GM19452 (cell line): ENCODE measurements at regions not wholly inside any gene's neighbourhood (a gene's known extent, or its start where the extent isn't known, plus 50 kb on each side); places are given as distances from the start of the nearest gene placed in this dataset.

Source experiments
- ATAC-seq: cut with Tn5 transposase; IDR thresholded peaks from one replicate; pipeline ENCODE4 v1.9.1; 2021; ENCODE audit not compliant: unreplicated experiment

GRCh38 chr6:26284537-26285142 is 80.4 kb upstream of the BTN3A2 start:
- ATAC-seq = no peak

- peak; percentile 70 for ATAC-seq
Measured at GRCh38 chr6:26285143-26286134, 79.6 kb upstream of the BTN3A2 start.

- no peak for ATAC-seq
Measured at GRCh38 chr6:26286168-26286877, 78.7 kb upstream of the BTN3A2 start.

- no peak for ATAC-seq
Measured at GRCh38 chr6:26288155-26288554, 76.8 kb upstream of the BTN3A2 start.

- ATAC-seq = no peak
Measured at GRCh38 chr6:26290941-26291340, 74.1 kb upstream of the BTN3A2 start.

- no peak for ATAC-seq
Measured at GRCh38 chr6:26292709-26293108, 72.3 kb upstream of the BTN3A2 start.

- ATAC-seq = no peak
Measured at GRCh38 chr6:26294302-26294701, 70.7 kb upstream of the BTN3A2 start.

GRCh38 chr6:26295691-26296555 is 69.1 kb upstream of the BTN3A2 start:
- ATAC-seq = no peak

- ATAC-seq = no peak
Measured at GRCh38 chr6:26296556-26296856, 68.5 kb upstream of the BTN3A2 start.

- no peak for ATAC-seq
Measured at GRCh38 chr6:26296857-26297648, 67.9 kb upstream of the BTN3A2 start.

- no peak for ATAC-seq
Measured at GRCh38 chr6:26299286-26300042, 65.5 kb upstream of the BTN3A2 start.

GRCh38 chr6:26300043-26300331 is 65.0 kb upstream of the BTN3A2 start:
- ATAC-seq = no peak

- no peak for ATAC-seq
Measured at GRCh38 chr6:26300359-26300758, 64.6 kb upstream of the BTN3A2 start.

- no peak for ATAC-seq
Measured at GRCh38 chr6:26300828-26301227, 64.2 kb upstream of the BTN3A2 start.

GRCh38 chr6:26301638-26302037 is 63.4 kb upstream of the BTN3A2 start:
- ATAC-seq = no peak

GRCh38 chr6:26302941-26303559 is 61.9 kb upstream of the BTN3A2 start:
- ATAC-seq = no peak

GRCh38 chr6:26304213-26304796 is 60.7 kb upstream of the BTN3A2 start:
- no peak for ATAC-seq

GRCh38 chr6:26304797-26305640 is 60.0 kb upstream of the BTN3A2 start:
- ATAC-seq = peak; percentile 36
